ENCODE measurements at regions not wholly inside any gene's neighbourhood (a gene's known extent, or its start where the extent isn't known, plus 50 kb on each side); places are given as distances from the start of the nearest gene placed in this dataset.

- no peaks in the 10 kb centered on the region for H3K4me1 ChIP-seq (ENCODE audit: control insufficient read depth, insufficient read depth, low read length)
- H3K36me3 ChIP-seq (ENCODE audit: control insufficient read depth, insufficient read depth, low read length): no peaks in the 10 kb centered on the region
- ATAC-seq (no peak), DNase-seq (ENCODE audit: low read depth, low spot score) (no peak)
- in situ Hi-C loops (cut with HindIII; ENCODE audit: low pct_unique_long_range_greater_than_20kb, low sequenced_read_pairs): no loop called here
- no peaks in the 10 kb centered on the region for H3K9me3 ChIP-seq (ENCODE audit: control insufficient read depth, insufficient read depth, low read depth, low read length)
- no peak overlapping the region for H3K4me3 ChIP-seq (ENCODE audit: low read depth in 2 of 2, low read length in 2 of 2)
- POLR2A ChIA-PET: no interaction called here
- no TSS peak for BruUV-seq (replicated peaks)
- no peak for TF ChIP-seq REST (IDR thresholded peaks at IDR 0.05; ENCODE audit: insufficient read depth in 1 of 2, low read depth in 2 of 2, low read length in 1 of 2)
- TF ChIP-seq POLR2AphosphoS5 (IDR thresholded peaks at IDR 0.05; ENCODE audit: low read depth, low read length): no peak
- TF ChIP-seq TCF7L2 (IDR thresholded peaks at IDR 0.05; ENCODE audit: low read depth, low read length): no peak
- TF ChIP-seq SIN3A (IDR thresholded peaks at IDR 0.05; ENCODE audit: borderline replicate concordance, insufficient read depth, low read depth, low read length): no peak
- TF ChIP-seq CTCF (IDR thresholded peaks at IDR 0.05): no peak
- H3K27me3 ChIP-seq (ENCODE audit: control insufficient read depth, insufficient read depth, low read length): no peaks in the 10 kb centered on the region
- no peak overlapping the region for H3K27ac ChIP-seq (ENCODE audit: low read length)
- CTCF ChIA-PET: no interaction called here
- intact Hi-C loops (cut with micrococcal nuclease; ENCODE audit: unreplicated experiment): no loop called here
Measured at GRCh38 chr6:76615395-76615794, 542.9 kb upstream of the IMPG1 start.

GRCh38 chr6:76612954-76613353 lies 540.5 kb upstream of the IMPG1 start:
- Histone ChIP-seq H3K9me3 (ENCODE audit: control insufficient read depth, insufficient read depth, low read depth, low read length) (no peaks in the 10 kb centered on the region), H3K4me1 (ENCODE audit: control insufficient read depth, insufficient read depth, low read length) (no peaks in the 10 kb centered on the region), H3K27me3 (ENCODE audit: control insufficient read depth, insufficient read depth, low read length) (no peaks in the 10 kb centered on the region), H3K36me3 (ENCODE audit: control insufficient read depth, insufficient read depth, low read length) (no peaks in the 10 kb centered on the region), H3K4me3 (ENCODE audit: low read depth in 2 of 2, low read length in 2 of 2) (no peak overlapping the region), H3K27ac (ENCODE audit: low read length) (no peak overlapping the region)
- in situ Hi-C loops (cut with HindIII; ENCODE audit: low pct_unique_long_range_greater_than_20kb, low sequenced_read_pairs) (no loop called here), intact Hi-C loops (cut with micrococcal nuclease; ENCODE audit: unreplicated experiment) (no loop called here)
- CTCF ChIA-PET: interaction anchor here (0.6 kb wide), 1 partner anchor 17 kb away, joined by 9 read pairs; no protein-coding TSS in a partner anchor
- no peak for ATAC-seq
- POLR2A ChIA-PET: no interaction called here
- TF ChIP-seq SIN3A (IDR thresholded peaks at IDR 0.05; ENCODE audit: borderline replicate concordance, insufficient read depth, low read depth, low read length) (no peak), REST (IDR thresholded peaks at IDR 0.05; ENCODE audit: insufficient read depth in 1 of 2, low read depth in 2 of 2, low read length in 1 of 2) (no peak), POLR2AphosphoS5 (IDR thresholded peaks at IDR 0.05; ENCODE audit: low read depth, low read length) (no peak), TCF7L2 (IDR thresholded peaks at IDR 0.05; ENCODE audit: low read depth, low read length) (no peak), CTCF (IDR thresholded peaks at IDR 0.05) (no peak)
- BruUV-seq (replicated peaks): no TSS peak
- no peak for DNase-seq (ENCODE audit: low read depth, low spot score)

Measured in Panc1 (cell line).